Hepatocyte (in vitro differentiated cells): ENCODE measurements at regions not wholly inside any gene's neighbourhood (a gene's known extent, or its start where the extent isn't known, plus 50 kb on each side); places are given as distances from the start of the nearest gene placed in this dataset.

ENCODE experiments used
- CTCF ChIP-seq: fragments of 200-600 bp; sonication (generic); IDR thresholded peaks from 2 replicates; pipeline ENCODE4 v1.5.1; 2016; ENCODE audit warnings: antibody characterized with exemption, mild to moderate bottlenecking; ENCODE audit not compliant: poor library complexity
- EZH2 ChIP-seq: fragments of 200-600 bp; sonication (generic); IDR thresholded peaks from 2 replicates; pipeline ENCODE4 v1.6.1; 2016; ENCODE audit warnings: antibody characterized with exemption, mild to moderate bottlenecking, borderline replicate concordance

GRCh38 chr3:148601766-148602685 is 95.7 kb upstream of the AGTR1 start:
- TF ChIP-seq CTCF (no peak), EZH2 (no peak)
